GM23338 (cell line): ENCODE measurements at regions not wholly inside any gene's neighbourhood (a gene's known extent, or its start where the extent isn't known, plus 50 kb on each side); places are given as distances from the start of the nearest gene placed in this dataset.

ENCODE experiments used
- ATAC-seq: fragments of 200-7000 bp; cut with Tn5 transposase; 3 replicates; pipeline ENCODE4 v1.9.1; 2020
- DNase-seq: peaks from one replicate; pipeline ENCODE4 v3.0.0-alpha.2; 2015; ENCODE audit warnings: low spot score
- H2AFZ ChIP-seq: fragments of 200-600 bp; sonication (generic); 2 replicates; pipeline ENCODE4 v1.8.0; 2016; ENCODE audit warnings: antibody characterized with exemption, mild to moderate bottlenecking, moderate library complexity
- H3F3A ChIP-seq: fragments of 200-600 bp; sonication (generic); replicated peaks from 2 replicates; pipeline ENCODE4 v1.8.0; 2017; ENCODE audit warnings: antibody characterized with exemption, mixed run types, low read depth
- H3K27ac ChIP-seq: fragments of 200-600 bp; sonication (generic); 2 replicates; pipeline ENCODE4 v1.6.1; 2016; ENCODE audit warnings: low read depth
- H3K27me3 ChIP-seq: fragments of 200-600 bp; sonication (generic); 2 replicates; pipeline ENCODE4 v1.8.0; 2016; ENCODE audit warnings: mild to moderate bottlenecking, mixed run types, moderate library complexity; ENCODE audit not compliant: insufficient read depth
- H3K36me3 ChIP-seq: fragments of 200-600 bp; sonication (generic); 2 replicates; pipeline ENCODE4 v1.8.0; 2016; ENCODE audit warnings: mild to moderate bottlenecking; ENCODE audit not compliant: insufficient read depth
- H3K4me1 ChIP-seq: fragments of 200-600 bp; sonication (generic); 2 replicates; pipeline ENCODE4 v1.8.0; 2016; ENCODE audit warnings: mild to moderate bottlenecking, moderate library complexity; ENCODE audit not compliant: insufficient read depth
- H3K4me2 ChIP-seq: fragments of 200-600 bp; sonication (generic); 2 replicates; pipeline ENCODE4 v1.7.1; 2017; ENCODE audit warnings: mixed run types
- H3K4me3 ChIP-seq: fragments of 200-600 bp; sonication (generic); 2 replicates; pipeline ENCODE4 v1.6.1; 2016; ENCODE audit warnings: mixed run types
- H3K79me2 ChIP-seq: fragments of 200-600 bp; sonication (generic); replicated peaks from 2 replicates; pipeline ENCODE4 v1.8.0; 2017; ENCODE audit warnings: mild to moderate bottlenecking; ENCODE audit not compliant: insufficient read depth
- H3K9me2 ChIP-seq: fragments of 200-600 bp; sonication (generic); 2 replicates; pipeline ENCODE4 v1.8.0; 2017; ENCODE audit not compliant: insufficient read depth
- H4K20me1 ChIP-seq: fragments of 200-600 bp; sonication (generic); replicated peaks from 2 replicates; pipeline ENCODE4 v1.8.0; 2017; ENCODE audit warnings: mild to moderate bottlenecking; ENCODE audit not compliant: insufficient read depth
- H3K27ac Mint-ChIP-seq: 2 replicates; pipeline ENCODE4 v1.8.0; 2020; ENCODE audit warnings: inconsistent platforms, mild to moderate bottlenecking, moderate library complexity, mixed read lengths
- H3K27me3 Mint-ChIP-seq: 3 replicates; pipeline ENCODE4 v1.8.0; 2022; ENCODE audit warnings: low read depth, mild to moderate bottlenecking, moderate library complexity, mixed read lengths, inconsistent platforms; ENCODE audit not compliant: insufficient read depth, poor library complexity
- H3K36me3 Mint-ChIP-seq: 3 replicates; pipeline ENCODE4 v1.8.0; 2021; ENCODE audit warnings: low read depth, mild to moderate bottlenecking, inconsistent platforms, moderate library complexity, mixed read lengths
- H3K4me1 Mint-ChIP-seq: 3 replicates; pipeline ENCODE4 v1.8.0; 2020; ENCODE audit warnings: mild to moderate bottlenecking, inconsistent platforms, mixed read lengths
- H3K4me3 Mint-ChIP-seq: 3 replicates; pipeline ENCODE4 v1.8.0; 2021; ENCODE audit warnings: moderate library complexity, mild to moderate bottlenecking, inconsistent platforms, mixed read lengths
- H3K9me3 Mint-ChIP-seq: 3 replicates; pipeline ENCODE4 v1.8.0; 2020; ENCODE audit warnings: moderate library complexity, mild to moderate bottlenecking, inconsistent platforms, mixed read lengths
- CREB1 ChIP-seq: fragments of 250-450 bp; sonication (Bioruptor Pico); IDR thresholded peaks from 2 replicates; pipeline ENCODE4 v1.5.0; 2020; ENCODE audit warnings: low read depth, mild to moderate bottlenecking, moderate library complexity
- CTCF ChIP-seq, 2 experiments: fragments of 200-600 bp in 1 of 2; sonication (generic) in 1 of 2; conservative IDR thresholded peaks; 2 replicates each; pipeline versions ENCODE4 v1.5.1 to v1.6.1; 2016 to 2017; ENCODE audit warnings: antibody characterized with exemption in 2 of 2, low read depth in 2 of 2, mild to moderate bottlenecking in 2 of 2, moderate library complexity in 1 of 2
- ETS1 ChIP-seq: IDR thresholded peaks from 2 replicates; pipeline ENCODE4 v1.6.1; 2016; ENCODE audit warnings: antibody characterized with exemption
- EZH2phosphoT487 ChIP-seq: fragments of 200-600 bp; sonication (generic); IDR thresholded peaks from one replicate; pipeline ENCODE4 v1.8.1; 2018; ENCODE audit warnings: antibody characterized with exemption; ENCODE audit not compliant: unreplicated experiment
- JUNB ChIP-seq: IDR thresholded peaks from one replicate; pipeline ENCODE4 v1.6.1; 2016; ENCODE audit warnings: antibody characterized with exemption; ENCODE audit not compliant: unreplicated experiment
- POLR2AphosphoS5 ChIP-seq: IDR thresholded peaks from 2 replicates; pipeline ENCODE4 v1.6.1; 2016; ENCODE audit warnings: antibody characterized with exemption, low read depth
- STAT1 ChIP-seq: IDR thresholded peaks from one replicate; pipeline ENCODE4 v1.6.1; 2016; ENCODE audit warnings: antibody characterized with exemption; ENCODE audit not compliant: unreplicated experiment
- ZNF331 ChIP-seq: fragments of 250-450 bp; sonication (Bioruptor Pico); IDR thresholded peaks from 2 replicates; pipeline ENCODE4 v1.5.0; 2020; ENCODE audit warnings: low read depth, mild to moderate bottlenecking, moderate library complexity

GRCh38 chr2:60023256-60023985 lies 530.0 kb downstream of the BCL11A start (continued):
- no peak for TF ChIP-seq ETS1

- no peaks in the 10 kb centered on the region for H3K4me1 ChIP-seq
- no peaks in the 10 kb centered on the region for H3K27me3 ChIP-seq
- H3K79me2 ChIP-seq, result no peaks in the 10 kb centered on the region
- H3K27ac ChIP-seq, result no peak overlapping the region
- no peak for ATAC-seq
- no peak overlapping the region for H2AFZ ChIP-seq
- no peak overlapping the region for H3K4me2 ChIP-seq
- DNase-seq, result no peak
- TF ChIP-seq CTCF (conservative IDR thresholded peaks at IDR 0.05; ENCODE audit: low read depth in 2 of 2) (no peak), ZNF331 (CRISPR knock-in tag) (no peak), STAT1 (no peak), CREB1 (CRISPR knock-in tag) (no peak)
- Mint-ChIP-seq H3K27ac (no peak overlapping the region), H3K9me3 (no peaks in the 10 kb centered on the region; the same call in 2 of the 3 replicates), H3K4me1 (peaks cover 2% of the 10 kb centered on the region; the same call in 2 of the 3 replicates), H3K27me3 (peaks cover 2% of the 10 kb centered on the region), H3K4me3 (no peak overlapping the region), H3K36me3 (no peaks in the 10 kb centered on the region)
- no peak overlapping the region for H3K4me3 ChIP-seq
- H4K20me1 ChIP-seq, result no peaks in the 10 kb centered on the region
- no peaks in the 10 kb centered on the region for H3K9me2 ChIP-seq
- H3F3A ChIP-seq, result no peaks in the 10 kb centered on the region
- no peaks in the 10 kb centered on the region for H3K36me3 ChIP-seq
Observed at GRCh38 chr2:60007671-60008070, 545.8 kb downstream of the BCL11A start.

- Mint-ChIP-seq H3K27me3 (peaks cover 3% of the 10 kb centered on the region), H3K4me1 (peaks cover 20% of the 10 kb centered on the region), H3K36me3 (no peaks in the 10 kb centered on the region), H3K4me3 (no peak overlapping the region), H3K27ac (no peak overlapping the region), H3K9me3 (no peaks in the 10 kb centered on the region)
- peaks cover 10% of the 10 kb centered on the region; the same call in 1 of the 2 replicates for H3K9me2 ChIP-seq
- H3K36me3 ChIP-seq, result no peaks in the 10 kb centered on the region
- no peaks in the 10 kb centered on the region for H3K79me2 ChIP-seq
- no peaks in the 10 kb centered on the region for H3K27me3 ChIP-seq
- no peak overlapping the region for H2AFZ ChIP-seq
- DNase-seq, result no peak
- H3K27ac ChIP-seq, result no peak overlapping the region
- no peak overlapping the region for H3K4me3 ChIP-seq
- H3K4me1 ChIP-seq, result peaks cover 12% of the 10 kb centered on the region
- H3F3A ChIP-seq, result no peaks in the 10 kb centered on the region
- H3K4me2 ChIP-seq, result no peak overlapping the region
- no peaks in the 10 kb centered on the region for H4K20me1 ChIP-seq
- ATAC-seq, result no peak
- TF ChIP-seq EZH2phosphoT487 (no peak), CTCF (conservative IDR thresholded peaks at IDR 0.05; ENCODE audit: low read depth in 2 of 2) (no peak), POLR2AphosphoS5 (no peak), CREB1 (CRISPR knock-in tag) (no peak), JUNB (no peak)
Observed at GRCh38 chr2:60003076-60003475, 550.4 kb downstream of the BCL11A start.
